CD14-positive monocyte (primary cell): ENCODE measurements at regions not wholly inside any gene's neighbourhood (a gene's known extent, or its start where the extent isn't known, plus 50 kb on each side); places are given as distances from the start of the nearest gene placed in this dataset.

Experiments used
- DNase-seq, 3 donors: peaks; one replicate each; pipeline ENCODE4 v3.0.0-alpha.2; 2011 to 2022
- H2AFZ ChIP-seq: 2 replicates; pipeline ENCODE4 v1.6.0; 2012; ENCODE audit warnings: mild to moderate bottlenecking, low read depth, low read length, inconsistent platforms; ENCODE audit not compliant: insufficient read depth, poor library complexity, severe bottlenecking
- H3K27ac ChIP-seq, 2 donors: 1 replicate in 1 of 2; 2 replicates in 1 of 2; pipeline ENCODE4 v1.5.1; 2012 to 2013; ENCODE audit warnings: low read length in 2 of 2, control low read depth in 1 of 2, inconsistent platforms in 1 of 2, low read depth in 1 of 2, mild to moderate bottlenecking in 1 of 2
- H3K27me3 ChIP-seq, 2 donors: one replicate each; pipeline versions ENCODE4 v1.6.0 to v1.6.1; 2011 to 2013; ENCODE audit warnings: low read length in 2 of 2; ENCODE audit not compliant: control insufficient read depth in 2 of 2, insufficient read depth in 2 of 2
- H3K36me3 ChIP-seq, 2 donors: replicated peaks in 1 of 2; 1 replicate in 1 of 2; 2 replicates in 1 of 2; pipeline versions ENCODE4 v1.5.1 to v1.6.1; 2012 to 2013; ENCODE audit warnings: low read length in 2 of 2, control low read depth in 1 of 2, inconsistent platforms in 1 of 2, mild to moderate bottlenecking in 1 of 2; ENCODE audit not compliant: insufficient read depth in 2 of 2, control insufficient read depth in 1 of 2
- H3K4me1 ChIP-seq, 2 donors: 1 replicate in 1 of 2; 2 replicates in 1 of 2; pipeline versions ENCODE4 v1.5.1 to v1.6.1; 2012 to 2013; ENCODE audit warnings: low read length in 2 of 2, control low read depth in 1 of 2, inconsistent platforms in 1 of 2, mild to moderate bottlenecking in 1 of 2, moderate library complexity in 1 of 2; ENCODE audit not compliant: insufficient read depth in 2 of 2, control insufficient read depth in 1 of 2
- H3K4me2 ChIP-seq: replicated peaks from 2 replicates; pipeline ENCODE3; 2012; ENCODE audit warnings: low read length, moderate library complexity, mild to moderate bottlenecking; ENCODE audit not compliant: poor library complexity, severe bottlenecking; ENCODE audit errors: extremely low read depth
- H3K4me3 ChIP-seq, 3 experiments: fragments of 200-600 bp in 1 of 3; sonication (generic) in 1 of 3; replicated peaks in 1 of 3; 1 replicate in 2 of 3; 2 replicates in 1 of 3; pipeline ENCODE4 v1.5.1; 2011 to 2013; ENCODE audit warnings: low read length in 3 of 3, mild to moderate bottlenecking in 3 of 3, control low read depth in 2 of 3, low read depth in 2 of 3, inconsistent platforms in 1 of 3, moderate library complexity in 1 of 3
- H3K79me2 ChIP-seq: 2 replicates; pipeline ENCODE4 v1.6.0; 2012; ENCODE audit warnings: mild to moderate bottlenecking, control low read depth, inconsistent platforms, low read length, moderate library complexity; ENCODE audit not compliant: insufficient read depth
- H3K9ac ChIP-seq: 2 replicates; pipeline ENCODE4 v1.6.0; 2017; ENCODE audit warnings: low read length, mild to moderate bottlenecking; ENCODE audit not compliant: insufficient read depth, poor library complexity, severe bottlenecking
- H3K9me3 ChIP-seq, 2 donors: replicated peaks in 1 of 2; 1 replicate in 1 of 2; 2 replicates in 1 of 2; pipeline versions ENCODE4 v1.5.1 to v1.6.1; 2012 to 2013; ENCODE audit warnings: low read length in 2 of 2, control low read depth in 1 of 2; ENCODE audit not compliant: control insufficient read depth in 1 of 2, insufficient read depth in 1 of 2
- H4K20me1 ChIP-seq: 2 replicates; pipeline ENCODE4 v1.6.0; 2012; ENCODE audit warnings: mild to moderate bottlenecking, low read length, control low read depth, moderate library complexity; ENCODE audit not compliant: insufficient read depth
- H3K27ac Mint-ChIP-seq, 7 donors: one replicate each; pipeline ENCODE4 v1.8.0; 2020; ENCODE audit warnings: mild to moderate bottlenecking in 7 of 7, mixed read lengths in 7 of 7, moderate library complexity in 6 of 7, inconsistent platforms in 2 of 7
- H3K27me3 Mint-ChIP-seq, 3 donors: one replicate each; pipeline ENCODE4 v1.8.0; 2021 to 2022; ENCODE audit warnings: low read depth in 3 of 3, mild to moderate bottlenecking in 3 of 3, mixed read lengths in 3 of 3, moderate library complexity in 3 of 3, inconsistent platforms in 1 of 3
- H3K36me3 Mint-ChIP-seq, 2 donors: one replicate each; pipeline ENCODE4 v1.8.0; 2020; ENCODE audit warnings: mixed read lengths in 2 of 2, inconsistent platforms in 1 of 2, mild to moderate bottlenecking in 1 of 2
- H3K4me1 Mint-ChIP-seq: one replicate; pipeline ENCODE4 v1.8.0; 2020; ENCODE audit warnings: mild to moderate bottlenecking, mixed read lengths
- H3K4me3 Mint-ChIP-seq, 2 donors: one replicate each; pipeline ENCODE4 v1.8.0; 2020; ENCODE audit warnings: mild to moderate bottlenecking in 2 of 2, mixed read lengths in 2 of 2, moderate library complexity in 1 of 2
- H3K9me3 Mint-ChIP-seq, 7 donors: one replicate each; pipeline ENCODE4 v1.8.0; 2020 to 2022; ENCODE audit warnings: mixed read lengths in 7 of 7, mild to moderate bottlenecking in 6 of 7, moderate library complexity in 6 of 7, inconsistent platforms in 2 of 7
- CTCF ChIP-seq: fragments of 200-600 bp; IDR thresholded peaks from one replicate; pipeline ENCODE4 v1.8.0; 2022; ENCODE audit warnings: antibody characterized with exemption, mild to moderate bottlenecking
- WGBS: methylation state at CpG from one replicate; pipeline ENCODE4 v1.1.5; 2013; ENCODE audit warnings: missing lambda C conversion rate; ENCODE audit not compliant: insufficient coverage; 5-methylcytosine and 5-hydroxymethylcytosine counted together
- intact Hi-C, 2 donors: fragments of 100-400 bp; cut with micrococcal nuclease; formaldehyde crosslinking; loops; one replicate each; pipeline versions ENCODE4 v1.15.0 to v1.15.1; 2023

GRCh38 chr5:57711946-57712345 is 229.3 kb upstream of the ACTBL2 start:
- Mint-ChIP-seq H3K4me1 (no peaks in the 10 kb centered on the region), H3K4me3 (no peak overlapping the region), H3K27me3 (peaks cover 0 to 1% (median 1%) of the 10 kb centered on the region in 3 donors), H3K9me3 (peaks cover 1 to 9% (median 2%) of the 10 kb centered on the region in 7 donors), H3K27ac (no peak overlapping the region), H3K36me3 (no peaks in the 10 kb centered on the region)
- Histone ChIP-seq H4K20me1 (no peaks in the 10 kb centered on the region), H3K79me2 (no peaks in the 10 kb centered on the region), H2AFZ (no peak overlapping the region), H3K4me1 (no peaks in the 10 kb centered on the region), H3K27me3 (no peaks in the 10 kb centered on the region), H3K36me3 (no peaks in the 10 kb centered on the region), H3K4me2 (no peak overlapping the region), H3K27ac (no peak overlapping the region), H3K4me3 (no peak overlapping the region), H3K9ac (no peak overlapping the region), H3K9me3 (peaks cover 5 to 10% of the 10 kb centered on the region in 2 donors)
- intact Hi-C loops, result no loop called here
- WGBS, result 100% methylated on average over 1 of the region's 1 CpG
- TF ChIP-seq CTCF, result no peak
- no peak for DNase-seq

- Histone ChIP-seq H3K4me2 (no peak overlapping the region), H3K4me3 (no peak overlapping the region), H3K36me3 (no peaks in the 10 kb centered on the region), H3K9me3 (peaks cover 5 to 10% of the 10 kb centered on the region in 2 donors), H3K27ac (no peak overlapping the region), H3K79me2 (no peaks in the 10 kb centered on the region), H3K4me1 (no peaks in the 10 kb centered on the region), H3K27me3 (no peaks in the 10 kb centered on the region), H4K20me1 (no peaks in the 10 kb centered on the region), H3K9ac (no peak overlapping the region), H2AFZ (no peak overlapping the region)
- no peak for DNase-seq
- peaks cover 0 to 1% (median 1%) of the 10 kb centered on the region in 3 donors for H3K27me3 Mint-ChIP-seq
- H3K36me3 Mint-ChIP-seq, result no peaks in the 10 kb centered on the region
- no peak for TF ChIP-seq CTCF
- no peak overlapping the region for H3K4me3 Mint-ChIP-seq
- no peaks in the 10 kb centered on the region for H3K4me1 Mint-ChIP-seq
- no peak overlapping the region for H3K27ac Mint-ChIP-seq
- intact Hi-C loops, result no loop called here
- H3K9me3 Mint-ChIP-seq, result peaks cover 1 to 9% (median 2%) of the 10 kb centered on the region in 7 donors
- 100% methylated on average over 1 of the region's 2 CpGs for WGBS
These were observed 228.9 kb upstream of the ACTBL2 start for GRCh38 chr5:57711471-57711870.
